GM20000 (cell line): ENCODE measurements at regions not wholly inside any gene's neighbourhood (a gene's known extent, or its start where the extent isn't known, plus 50 kb on each side); places are given as distances from the start of the nearest gene placed in this dataset.

Experiments used
- DNase-seq: peaks from one replicate; pipeline ENCODE4 v3.0.0; 2012; ENCODE audit warnings: low spot score
- TF ChIP-seq, protein P1 (sequence below): IDR thresholded peaks from 2 replicates; pipeline ENCODE4 v1.5.1; 2012; ENCODE audit warnings: mild to moderate bottlenecking, control low read depth; ENCODE audit errors: extremely low read depth, missing control alignments

DNA sequence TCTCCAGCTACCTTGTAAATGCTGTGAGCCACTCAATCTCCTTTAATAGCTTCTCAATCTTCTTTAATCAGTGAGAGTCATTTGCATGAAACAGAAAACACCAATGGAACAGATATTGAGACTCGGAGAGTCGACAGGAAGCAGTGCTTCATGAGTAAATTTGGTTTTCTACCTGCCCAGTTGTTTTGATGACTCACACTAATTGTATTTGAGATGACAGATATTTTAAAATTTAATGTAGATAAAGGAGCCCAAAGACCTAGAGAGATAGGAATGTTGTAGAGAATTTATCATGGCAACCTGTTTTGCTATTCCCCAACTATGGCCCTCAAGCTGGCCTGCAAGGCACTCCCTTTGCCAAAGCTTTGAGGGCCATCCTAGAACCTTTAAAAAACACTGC lies 119.1 kb downstream of the CDC42EP3 start:
- DNase-seq: no peak
- TF ChIP-seq, protein P1, sequence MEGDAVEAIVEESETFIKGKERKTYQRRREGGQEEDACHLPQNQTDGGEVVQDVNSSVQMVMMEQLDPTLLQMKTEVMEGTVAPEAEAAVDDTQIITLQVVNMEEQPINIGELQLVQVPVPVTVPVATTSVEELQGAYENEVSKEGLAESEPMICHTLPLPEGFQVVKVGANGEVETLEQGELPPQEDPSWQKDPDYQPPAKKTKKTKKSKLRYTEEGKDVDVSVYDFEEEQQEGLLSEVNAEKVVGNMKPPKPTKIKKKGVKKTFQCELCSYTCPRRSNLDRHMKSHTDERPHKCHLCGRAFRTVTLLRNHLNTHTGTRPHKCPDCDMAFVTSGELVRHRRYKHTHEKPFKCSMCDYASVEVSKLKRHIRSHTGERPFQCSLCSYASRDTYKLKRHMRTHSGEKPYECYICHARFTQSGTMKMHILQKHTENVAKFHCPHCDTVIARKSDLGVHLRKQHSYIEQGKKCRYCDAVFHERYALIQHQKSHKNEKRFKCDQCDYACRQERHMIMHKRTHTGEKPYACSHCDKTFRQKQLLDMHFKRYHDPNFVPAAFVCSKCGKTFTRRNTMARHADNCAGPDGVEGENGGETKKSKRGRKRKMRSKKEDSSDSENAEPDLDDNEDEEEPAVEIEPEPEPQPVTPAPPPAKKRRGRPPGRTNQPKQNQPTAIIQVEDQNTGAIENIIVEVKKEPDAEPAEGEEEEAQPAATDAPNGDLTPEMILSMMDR: no peak

DNA sequence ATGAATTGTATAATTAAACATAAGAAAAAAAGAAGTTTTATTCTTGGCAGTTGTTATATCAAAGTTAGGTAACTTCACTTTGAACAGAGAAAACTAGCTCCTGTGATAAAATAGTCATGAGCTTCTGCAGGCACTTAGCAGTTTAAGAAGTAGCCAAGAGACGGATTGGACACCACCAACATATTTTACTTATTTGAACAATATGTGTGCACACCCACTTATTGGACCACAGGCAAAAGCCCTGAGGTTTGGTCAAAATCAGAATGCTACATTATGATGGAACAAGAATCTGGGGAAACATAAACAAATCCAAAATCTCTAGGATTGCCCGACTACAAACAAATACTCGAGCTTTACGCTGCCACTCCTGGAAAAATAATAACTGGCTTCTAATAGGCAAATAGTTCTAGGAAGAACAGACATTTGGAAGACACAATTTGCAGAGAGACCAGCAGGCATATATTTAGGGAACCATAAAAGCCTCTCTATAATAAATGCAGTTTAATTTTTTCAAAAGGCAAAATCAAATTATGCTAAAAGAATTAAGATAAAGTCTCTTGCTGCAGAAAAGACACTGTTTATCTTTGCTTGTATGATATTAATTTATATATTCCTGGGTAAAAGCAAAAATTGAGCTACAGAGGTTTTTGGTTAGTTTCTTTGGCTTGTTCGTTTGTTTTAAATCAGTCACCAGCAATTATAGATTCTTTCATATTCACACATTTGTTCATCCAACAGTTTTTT lies 117.9 kb downstream of the CDC42EP3 start:
- TF ChIP-seq, protein P1: no peak
- DNase-seq: no peak

DNA sequence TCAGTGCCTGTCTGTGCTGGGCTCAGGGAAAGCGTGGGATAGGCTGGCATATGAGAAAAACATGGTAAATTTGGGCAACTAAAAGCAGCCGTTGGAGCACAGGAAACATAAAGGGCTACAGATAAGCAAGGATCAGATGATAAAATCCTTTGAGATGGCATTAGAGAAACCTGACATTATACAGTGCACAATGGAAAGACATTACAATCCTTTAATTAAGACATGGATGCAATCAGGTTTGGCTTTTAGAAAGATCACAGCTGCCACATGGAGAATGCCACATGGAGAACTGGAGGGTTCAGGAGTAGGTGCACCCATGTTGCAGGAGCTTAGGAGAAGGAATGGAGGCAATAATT lies 117.3 kb downstream of the CDC42EP3 start:
- TF ChIP-seq, protein P1: no peak
- no peak for DNase-seq

DNA sequence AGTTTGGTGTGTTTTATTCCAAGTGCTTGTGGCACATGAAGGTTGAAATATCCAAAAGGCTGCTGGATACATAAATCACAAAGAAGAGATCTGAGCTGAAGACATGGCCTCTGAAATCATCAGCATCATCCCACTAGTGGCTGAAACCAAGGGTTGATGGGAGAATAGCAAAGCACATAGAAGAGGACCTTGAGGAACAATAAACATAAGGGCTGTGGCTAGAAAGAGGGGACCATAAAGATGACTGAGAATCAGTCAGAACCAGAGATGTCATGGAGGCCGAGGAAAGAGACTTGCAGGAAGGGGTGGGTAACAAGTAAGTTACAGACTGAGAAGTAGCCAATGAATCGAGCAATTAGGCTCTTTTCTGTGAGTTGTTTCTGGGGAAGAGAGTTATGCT lies 116.8 kb downstream of the CDC42EP3 start:
- no peak for DNase-seq
- TF ChIP-seq, protein P1: no peak

DNA sequence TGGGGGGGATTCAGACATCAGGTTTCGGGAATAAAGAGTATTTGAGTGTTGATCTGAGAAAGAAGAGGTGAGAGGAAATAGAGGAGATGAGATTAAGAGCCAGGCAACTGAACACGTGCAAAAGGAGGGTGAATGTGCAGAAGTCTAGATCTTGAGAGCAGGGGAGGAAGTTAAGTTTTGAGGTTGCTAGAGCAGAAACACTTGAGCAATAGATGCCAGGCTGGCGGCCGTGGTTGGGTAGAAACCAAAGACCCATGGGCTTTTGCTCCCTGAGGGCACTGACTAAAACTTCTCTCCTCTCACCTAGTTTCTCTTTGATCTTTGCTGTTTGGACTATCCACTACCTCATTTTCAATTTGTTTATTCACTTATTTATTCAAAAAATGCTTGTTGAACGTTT lies 116.0 kb downstream of the CDC42EP3 start:
- TF ChIP-seq, protein P1: no peak
- DNase-seq: no peak

DNA sequence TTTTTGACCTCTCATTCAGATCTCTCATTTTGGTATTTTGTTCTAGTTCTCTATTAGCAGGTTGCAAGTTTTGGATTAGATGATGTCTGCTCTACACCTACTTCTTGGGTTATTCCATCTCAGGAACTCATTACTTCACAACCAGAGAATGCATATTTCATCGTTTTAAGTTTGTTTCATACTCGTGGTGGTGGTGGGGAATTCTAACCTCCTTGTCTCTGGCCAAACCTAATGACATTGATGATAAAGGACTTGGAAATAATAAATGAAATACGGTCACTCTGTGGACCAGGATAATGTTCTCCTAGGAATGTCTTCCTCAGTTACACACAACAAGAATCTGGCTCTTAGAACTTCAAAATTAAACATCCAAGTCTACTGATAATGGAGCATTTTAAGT lies 115.2 kb downstream of the CDC42EP3 start:
- TF ChIP-seq, protein P1: no peak
- no peak for DNase-seq

DNA sequence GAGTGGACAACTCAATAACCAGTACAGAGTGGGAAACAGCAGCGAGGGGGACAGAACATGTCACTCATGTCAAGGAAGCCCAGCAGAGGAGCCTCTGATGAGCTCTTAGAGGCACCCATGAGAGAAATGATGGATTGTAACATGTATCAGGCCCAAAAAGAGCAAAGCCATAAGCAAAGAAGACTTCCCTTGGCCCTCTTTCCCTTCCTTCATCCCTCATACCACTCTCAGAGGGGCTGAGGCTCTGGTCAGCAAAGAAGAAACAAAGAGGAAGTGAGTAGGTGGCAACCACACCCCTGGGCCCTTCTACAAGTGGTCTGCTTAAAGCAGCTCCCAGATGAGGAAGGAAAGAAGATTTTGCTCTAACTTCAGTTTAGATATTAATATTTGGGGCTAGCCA lies 112.8 kb downstream of the CDC42EP3 start:
- TF ChIP-seq, protein P1: no peak
- peak; percentile 41 for DNase-seq
